CD8-positive, alpha-beta memory T cell (primary cell): ENCODE measurements at regions not wholly inside any gene's neighbourhood (a gene's known extent, or its start where the extent isn't known, plus 50 kb on each side); places are given as distances from the start of the nearest gene placed in this dataset.

Source experiments
- CTCF ChIA-PET: fragments of 350-600 bp; sonication (Branson Sonifier 250); formaldehyde crosslinking; loops from one replicate; lab custom pipeline; 2021; ENCODE audit warnings: antibody characterized with exemption; lab: Charles Lee
- POLR2A ChIA-PET: fragments of 350-600 bp; sonication (Branson Sonifier 250); formaldehyde crosslinking; loops from one replicate; lab custom pipeline; 2021; ENCODE audit warnings: antibody characterized with exemption; lab: Charles Lee
- DNase-seq, 5 donors: peaks; one replicate each; pipeline versions ENCODE4 v3.0.0 to v3.0.0-alpha.2; 2020 to 2022; ENCODE audit warnings: mixed read lengths in 1 of 5
- H3K27ac ChIP-seq: one replicate; pipeline ENCODE4 v1.7.0; 2013; ENCODE audit warnings: low read depth, mild to moderate bottlenecking, low read length, moderate library complexity
- H3K27me3 ChIP-seq: 2 replicates; pipeline ENCODE4 v1.7.0; 2013; ENCODE audit warnings: low read length, mild to moderate bottlenecking; ENCODE audit not compliant: insufficient read depth, poor library complexity, severe bottlenecking
- H3K36me3 ChIP-seq: 2 replicates; pipeline ENCODE4 v1.7.0; 2013; ENCODE audit warnings: mild to moderate bottlenecking, low read length, moderate library complexity; ENCODE audit not compliant: insufficient read depth
- H3K4me1 ChIP-seq: 2 replicates; pipeline ENCODE4 v1.7.0; 2013; ENCODE audit warnings: mild to moderate bottlenecking, low read length, moderate library complexity; ENCODE audit not compliant: insufficient read depth
- H3K4me3 ChIP-seq: 2 replicates; pipeline ENCODE4 v1.7.0; 2013; ENCODE audit warnings: mild to moderate bottlenecking, low read length
- H3K9me3 ChIP-seq: 2 replicates; pipeline ENCODE4 v1.7.0; 2013; ENCODE audit warnings: mild to moderate bottlenecking, low read length
- H3K27ac Mint-ChIP-seq, 8 donors: one replicate each; pipeline ENCODE4 v1.8.0; 2020 to 2021; ENCODE audit warnings: mixed read lengths in 8 of 8, mild to moderate bottlenecking in 6 of 8, inconsistent platforms in 3 of 8, moderate library complexity in 3 of 8
- H3K27me3 Mint-ChIP-seq, 2 donors: one replicate each; pipeline ENCODE4 v1.8.0; 2020 to 2021; ENCODE audit warnings: mixed read lengths in 2 of 2, mild to moderate bottlenecking in 1 of 2, moderate library complexity in 1 of 2
- H3K36me3 Mint-ChIP-seq, 3 donors: one replicate each; pipeline ENCODE4 v1.8.0; 2020 to 2021; ENCODE audit warnings: mixed read lengths in 3 of 3, inconsistent platforms in 1 of 3, mild to moderate bottlenecking in 1 of 3
- H3K4me1 Mint-ChIP-seq, 3 donors: one replicate each; pipeline ENCODE4 v1.8.0; 2020 to 2021; ENCODE audit warnings: mixed read lengths in 3 of 3, inconsistent platforms in 1 of 3, mild to moderate bottlenecking in 1 of 3
- H3K4me3 Mint-ChIP-seq, 7 donors: one replicate each; pipeline ENCODE4 v1.8.0; 2020 to 2021; ENCODE audit warnings: mixed read lengths in 7 of 7, mild to moderate bottlenecking in 6 of 7, moderate library complexity in 4 of 7, inconsistent platforms in 2 of 7
- H3K9me3 Mint-ChIP-seq, 5 donors: one replicate each; pipeline ENCODE4 v1.8.0; 2020 to 2022; ENCODE audit warnings: mixed read lengths in 5 of 5, mild to moderate bottlenecking in 3 of 5, moderate library complexity in 2 of 5, inconsistent platforms in 1 of 5

DNA sequence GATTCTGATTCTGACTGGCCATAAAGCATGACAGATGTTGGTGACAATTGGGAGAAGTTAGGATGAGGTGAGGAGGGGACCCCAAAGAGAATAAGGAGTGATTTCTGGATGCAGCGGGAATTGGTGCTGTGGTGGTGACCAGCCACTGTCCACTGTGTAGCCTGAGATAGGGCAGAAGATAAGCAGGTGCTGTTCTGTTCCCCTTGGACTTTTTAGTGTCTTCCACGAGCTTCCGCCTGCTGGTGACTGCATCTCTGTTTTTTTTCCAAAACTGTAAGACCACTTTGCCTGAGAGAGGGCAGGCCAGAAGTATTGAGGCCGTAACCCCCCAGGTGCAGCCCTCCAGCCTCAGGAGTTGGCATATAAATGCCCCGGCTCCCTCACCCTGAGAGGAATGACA, 161.2 kb upstream of the MYL2 start:
- no peaks in the 10 kb centered on the region for H3K9me3 Mint-ChIP-seq

DNA sequence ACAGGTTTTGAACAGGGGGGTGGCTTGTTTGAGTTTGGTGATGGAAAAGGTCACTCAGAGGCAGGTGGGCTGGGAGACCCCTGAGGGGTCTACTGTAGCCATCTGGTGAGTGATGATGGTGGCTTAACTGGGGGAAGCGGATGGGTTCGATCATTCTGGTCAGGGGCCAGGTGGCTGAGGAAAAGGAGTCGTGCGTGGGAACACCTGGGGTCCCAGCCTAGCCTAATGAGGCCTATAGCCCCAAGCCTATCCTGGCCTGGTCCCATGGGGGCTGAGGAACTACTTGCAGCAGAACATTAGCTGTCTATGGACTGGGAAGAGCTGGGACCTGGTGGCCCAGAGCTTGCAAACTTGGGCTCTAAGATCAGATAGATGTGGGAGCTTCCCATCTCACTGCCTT, 158.4 kb upstream of the MYL2 start:
- Mint-ChIP-seq H3K4me3 (no peak overlapping the region), H3K4me1 (no peaks in the 10 kb centered on the region), H3K9me3 (no peaks in the 10 kb centered on the region), H3K36me3 (no peaks in the 10 kb centered on the region), H3K27me3 (peaks cover 13 to 43% of the 10 kb centered on the region in 2 donors), H3K27ac (peak overlapping the region in 2 of 8 donors; percentile 61 to 86)
- ChIA-PET POLR2A (no interaction called here), CTCF (no interaction called here)
- Histone ChIP-seq H3K9me3 (no peaks in the 10 kb centered on the region), H3K4me3 (no peak overlapping the region), H3K27me3 (no peaks in the 10 kb centered on the region), H3K36me3 (no peaks in the 10 kb centered on the region), H3K27ac (no peak overlapping the region), H3K4me1 (no peaks in the 10 kb centered on the region)
- no peak for DNase-seq

More for the DNA sequence above, 161.2 kb upstream of the MYL2 start:
- peak overlapping the region in 1 of 8 donors; percentile 45 for H3K27ac Mint-ChIP-seq
- POLR2A ChIA-PET = no interaction called here
- no peaks in the 10 kb centered on the region for H3K4me1 Mint-ChIP-seq
- no peak for DNase-seq
- H3K36me3 Mint-ChIP-seq = no peaks in the 10 kb centered on the region
- H3K27ac ChIP-seq = no peak overlapping the region
- H3K4me1 ChIP-seq = no peaks in the 10 kb centered on the region
- H3K36me3 ChIP-seq = no peaks in the 10 kb centered on the region
- CTCF ChIA-PET = no interaction called here
- H3K27me3 ChIP-seq = no peaks in the 10 kb centered on the region
- no peaks in the 10 kb centered on the region for H3K9me3 ChIP-seq
- H3K4me3 ChIP-seq = no peak overlapping the region
- H3K27me3 Mint-ChIP-seq = peaks cover 13 to 34% of the 10 kb centered on the region in 2 donors
- no peak overlapping the region for H3K4me3 Mint-ChIP-seq

DNA sequence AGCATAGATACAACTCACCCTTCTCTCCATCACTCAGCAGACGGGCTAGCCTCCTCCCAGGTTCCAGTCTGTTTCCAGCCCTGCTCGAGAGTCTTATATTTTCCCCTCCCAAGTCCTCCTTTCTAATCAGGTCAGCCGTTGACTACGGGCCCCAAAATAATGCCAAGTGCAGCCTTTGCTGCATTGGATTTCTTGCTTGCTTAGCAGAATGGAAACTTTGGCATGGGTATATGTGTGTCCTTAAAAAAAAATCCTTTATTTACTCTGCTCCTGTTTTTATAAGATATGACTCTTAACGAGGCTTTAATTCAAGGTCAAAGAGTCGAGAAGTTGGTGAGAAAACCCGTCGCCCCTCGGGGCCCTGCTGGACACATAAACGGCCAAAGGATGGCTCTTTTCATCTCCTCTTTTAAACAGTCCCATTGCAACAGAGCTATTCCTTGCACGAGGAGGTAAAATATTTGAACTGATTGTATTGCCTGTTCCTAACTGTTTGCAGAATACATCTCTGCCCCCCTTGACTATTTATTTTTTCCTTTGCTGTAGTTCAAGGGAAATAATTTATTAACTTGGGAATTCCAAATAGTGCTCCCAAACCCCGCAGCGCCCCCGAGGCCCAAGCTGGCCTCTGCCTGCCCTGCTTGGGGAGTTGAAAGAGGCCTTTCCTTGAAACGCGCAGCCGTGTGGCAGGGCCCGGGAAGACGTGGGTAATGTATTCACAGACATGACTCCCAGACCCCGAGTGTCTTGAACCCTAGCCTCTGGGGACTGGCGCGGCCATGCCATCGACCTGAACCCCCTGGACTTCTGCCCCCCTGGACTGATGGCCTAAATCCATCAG, 156.5 kb upstream of the MYL2 start:
- Histone ChIP-seq H3K36me3 (no peaks in the 10 kb centered on the region), H3K27me3 (no peaks in the 10 kb centered on the region), H3K4me1 (no peaks in the 10 kb centered on the region), H3K4me3 (no peak overlapping the region), H3K27ac (no peak overlapping the region), H3K9me3 (no peaks in the 10 kb centered on the region)
- no peaks in the 10 kb centered on the region for H3K4me1 Mint-ChIP-seq
- H3K4me3 Mint-ChIP-seq = no peak overlapping the region
- H3K9me3 Mint-ChIP-seq = no peaks in the 10 kb centered on the region
- DNase-seq = no peak
- H3K27ac Mint-ChIP-seq = no peak overlapping the region
- peaks cover 0 to 3% (median 0%) of the 10 kb centered on the region in 3 donors for H3K36me3 Mint-ChIP-seq
- ChIA-PET CTCF (no interaction called here), POLR2A (no interaction called here)
- peaks cover 15 to 41% of the 10 kb centered on the region in 2 donors for H3K27me3 Mint-ChIP-seq

DNA sequence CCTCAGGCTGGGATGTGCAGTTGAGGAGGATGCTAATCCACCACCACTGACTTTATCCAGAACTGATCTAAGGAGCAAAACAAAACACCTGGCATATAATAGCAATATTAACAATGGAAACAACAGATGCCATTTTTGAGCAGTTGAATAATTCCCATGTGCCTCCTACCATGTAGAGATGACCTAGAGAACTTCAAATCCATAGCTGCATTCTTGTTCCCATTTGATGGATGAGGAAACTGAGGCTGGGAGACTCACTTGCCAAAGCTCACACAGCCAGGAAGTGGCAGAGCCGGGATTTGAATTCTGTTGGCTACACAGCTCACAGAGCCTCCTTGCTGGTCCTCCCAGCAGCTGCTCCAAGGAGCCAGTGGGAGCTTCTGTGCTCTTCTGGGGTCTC, 155.8 kb upstream of the MYL2 start:
- no peaks in the 10 kb centered on the region for H3K4me1 ChIP-seq
- no peaks in the 10 kb centered on the region for H3K27me3 ChIP-seq
- H3K9me3 ChIP-seq = no peaks in the 10 kb centered on the region
- Mint-ChIP-seq H3K27ac (no peak overlapping the region), H3K4me1 (no peaks in the 10 kb centered on the region), H3K36me3 (peaks cover 0 to 6% (median 0%) of the 10 kb centered on the region in 3 donors), H3K4me3 (no peak overlapping the region), H3K9me3 (no peaks in the 10 kb centered on the region), H3K27me3 (peaks cover 15 to 41% of the 10 kb centered on the region in 2 donors)
- ChIA-PET POLR2A (no interaction called here), CTCF (interaction anchor here (1.6 kb wide), 1 partner anchor 19 kb away, joined by 4 read pairs; no protein-coding TSS in a partner anchor)
- H3K4me3 ChIP-seq = no peak overlapping the region
- H3K27ac ChIP-seq = no peak overlapping the region
- DNase-seq = no peak
- no peaks in the 10 kb centered on the region for H3K36me3 ChIP-seq

DNA sequence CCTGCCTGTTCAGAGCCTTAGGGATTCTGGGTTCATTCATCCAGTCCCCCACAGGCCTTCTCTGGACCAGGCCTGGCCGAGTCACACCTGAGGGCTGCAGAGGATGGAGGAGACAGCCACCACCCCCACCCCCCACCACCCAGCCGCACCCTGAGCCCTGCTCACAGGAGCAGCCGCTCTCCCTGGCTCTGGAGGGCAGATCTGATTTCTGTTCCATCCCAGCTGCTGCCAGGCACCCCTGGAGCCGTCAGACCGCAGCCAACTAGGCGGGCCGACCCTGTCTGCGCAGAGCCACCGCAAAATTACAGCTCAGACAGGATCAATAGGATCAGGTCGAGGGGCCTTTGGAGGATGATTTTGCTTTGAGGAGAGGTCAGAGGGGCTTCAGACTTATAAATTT, 154.6 kb upstream of the MYL2 start:
- H3K9me3 Mint-ChIP-seq = no peaks in the 10 kb centered on the region
- Histone ChIP-seq H3K4me3 (no peak overlapping the region), H3K9me3 (no peaks in the 10 kb centered on the region), H3K27me3 (no peaks in the 10 kb centered on the region), H3K4me1 (no peaks in the 10 kb centered on the region), H3K36me3 (no peaks in the 10 kb centered on the region), H3K27ac (no peak overlapping the region)
- no peak for DNase-seq
- no peaks in the 10 kb centered on the region for H3K4me1 Mint-ChIP-seq
- peaks cover 17 to 49% of the 10 kb centered on the region in 2 donors for H3K27me3 Mint-ChIP-seq
- ChIA-PET CTCF (interaction anchor here (1.6 kb wide), 1 partner anchor 17 kb away, joined by 4 read pairs; no protein-coding TSS in a partner anchor), POLR2A (no interaction called here)
- no peak overlapping the region for H3K27ac Mint-ChIP-seq
- no peak overlapping the region for H3K4me3 Mint-ChIP-seq
- H3K36me3 Mint-ChIP-seq = peaks cover 0 to 6% (median 0%) of the 10 kb centered on the region in 3 donors

DNA sequence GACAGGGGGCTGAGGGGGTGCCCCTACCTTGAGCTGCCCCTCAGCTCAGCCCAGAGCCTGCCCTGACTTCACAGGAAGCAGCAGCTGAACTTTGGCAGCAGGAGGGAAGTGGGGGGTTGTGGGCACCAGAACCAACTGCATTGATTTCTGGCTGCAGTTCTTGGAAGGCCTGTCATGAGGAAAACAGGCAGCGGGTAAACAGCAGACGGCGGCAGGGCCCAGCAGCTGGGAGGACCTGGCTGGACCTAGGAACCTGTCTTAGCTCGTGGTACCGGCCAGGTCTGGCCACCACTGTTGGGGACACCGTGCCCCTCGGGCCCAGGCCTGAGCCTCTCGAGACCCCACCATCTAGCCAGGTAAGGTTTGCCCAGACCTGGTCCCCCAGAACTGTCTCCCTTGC, 154.2 kb upstream of the MYL2 start:
- no peaks in the 10 kb centered on the region for H3K36me3 ChIP-seq
- H3K4me1 Mint-ChIP-seq = no peaks in the 10 kb centered on the region
- H3K4me3 Mint-ChIP-seq = no peak overlapping the region
- POLR2A ChIA-PET = no interaction called here
- no peak overlapping the region for H3K27ac Mint-ChIP-seq
- no peaks in the 10 kb centered on the region for H3K9me3 Mint-ChIP-seq
- peaks cover 0 to 6% (median 0%) of the 10 kb centered on the region in 3 donors for H3K36me3 Mint-ChIP-seq
- CTCF ChIA-PET = interaction anchor here (1.6 kb wide), 1 partner anchor 17 kb away, joined by 4 read pairs; no protein-coding TSS in a partner anchor
- no peak for DNase-seq
- peaks cover 17 to 50% of the 10 kb centered on the region in 2 donors for H3K27me3 Mint-ChIP-seq
- no peaks in the 10 kb centered on the region for H3K27me3 ChIP-seq
- no peak overlapping the region for H3K27ac ChIP-seq
- no peak overlapping the region for H3K4me3 ChIP-seq
- H3K9me3 ChIP-seq = no peaks in the 10 kb centered on the region
- H3K4me1 ChIP-seq = no peaks in the 10 kb centered on the region

DNA sequence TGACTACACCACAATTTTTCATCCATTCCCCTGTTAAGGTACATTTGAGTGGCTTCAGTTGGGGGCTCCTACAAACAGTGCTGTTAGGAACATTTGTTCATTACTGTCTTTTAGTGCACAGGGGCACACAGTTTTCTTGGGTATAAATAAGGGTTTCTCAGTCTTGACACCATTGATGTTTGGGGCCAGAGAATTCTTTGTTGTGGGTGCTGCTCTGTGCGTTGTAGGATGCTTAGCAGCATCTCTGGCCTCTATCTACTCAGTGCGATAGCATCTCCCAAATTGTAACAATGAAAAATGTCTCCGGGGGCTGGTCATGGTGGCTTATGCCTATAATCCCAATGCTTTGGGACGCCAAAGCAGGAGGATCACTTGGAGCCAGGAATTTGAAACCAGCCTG, 153.0 kb upstream of the MYL2 start:
- peaks cover 0 to 2% (median 0%) of the 10 kb centered on the region in 5 donors for H3K9me3 Mint-ChIP-seq
- no peak for DNase-seq
- no peaks in the 10 kb centered on the region for H3K4me1 ChIP-seq
- CTCF ChIA-PET = no interaction called here
- no peak overlapping the region for H3K4me3 Mint-ChIP-seq
- peaks cover 16 to 56% of the 10 kb centered on the region in 2 donors for H3K27me3 Mint-ChIP-seq
- H3K4me1 Mint-ChIP-seq = peaks cover under 1 to 2% (median 2%) of the 10 kb centered on the region in 3 donors
- H3K27ac ChIP-seq = no peak overlapping the region
- H3K9me3 ChIP-seq = no peaks in the 10 kb centered on the region
- H3K27ac Mint-ChIP-seq = no peak overlapping the region
- H3K4me3 ChIP-seq = no peak overlapping the region
- no peaks in the 10 kb centered on the region for H3K36me3 ChIP-seq
- peaks cover 0 to 6% (median 0%) of the 10 kb centered on the region in 3 donors for H3K36me3 Mint-ChIP-seq
- H3K27me3 ChIP-seq = no peaks in the 10 kb centered on the region
- POLR2A ChIA-PET = no interaction called here

DNA sequence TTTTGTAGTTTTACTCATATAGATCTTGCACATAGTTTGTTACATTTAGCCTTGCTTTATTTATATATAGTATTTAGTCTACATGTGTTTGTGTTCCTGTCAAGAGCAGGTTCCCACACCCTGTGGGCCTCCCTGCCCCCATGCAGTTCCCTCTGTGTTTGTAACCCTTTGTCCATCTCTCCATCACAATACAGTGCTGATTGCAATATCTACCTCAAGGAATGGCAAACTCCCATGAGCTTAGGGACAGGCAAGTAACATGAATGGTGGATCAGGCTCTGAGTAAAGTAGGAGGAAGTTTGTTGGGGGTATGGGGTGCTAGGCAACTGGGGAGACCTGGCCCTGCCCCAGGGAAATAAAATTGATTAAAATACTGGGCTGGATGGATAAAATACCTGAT, 151.9 kb upstream of the MYL2 start:
- Mint-ChIP-seq H3K9me3 (peaks cover 0 to 2% (median 0%) of the 10 kb centered on the region in 5 donors), H3K27ac (no peak overlapping the region), H3K4me1 (peaks cover 7 to 9% (median 8%) of the 10 kb centered on the region in 3 donors), H3K27me3 (peaks cover 18 to 56% of the 10 kb centered on the region in 2 donors), H3K36me3 (peaks cover 0 to 6% (median 0%) of the 10 kb centered on the region in 3 donors), H3K4me3 (no peak overlapping the region)
- H3K4me1 ChIP-seq = peaks cover 7% of the 10 kb centered on the region
- no peaks in the 10 kb centered on the region for H3K36me3 ChIP-seq
- no peak overlapping the region for H3K27ac ChIP-seq
- POLR2A ChIA-PET = no interaction called here
- CTCF ChIA-PET = no interaction called here
- DNase-seq = no peak
- H3K4me3 ChIP-seq = no peak overlapping the region
- no peaks in the 10 kb centered on the region for H3K9me3 ChIP-seq
- H3K27me3 ChIP-seq = no peaks in the 10 kb centered on the region
